DND-41 (cell line): ENCODE measurements at regions not wholly inside any gene's neighbourhood (a gene's known extent, or its start where the extent isn't known, plus 50 kb on each side); places are given as distances from the start of the nearest gene placed in this dataset.

Experiments
- ATAC-seq: fragments of 200-7000 bp; cut with Tn5 transposase; 3 replicates; pipeline ENCODE4 v1.9.1; 2021; ENCODE audit warnings: low read depth; ENCODE audit not compliant: insufficient read depth
- DNase-seq: peaks from one replicate; pipeline ENCODE4 v3.0.0-alpha.2; 2020
- H2AFZ ChIP-seq: 2 replicates; pipeline ENCODE4 v1.6.0; 2012; ENCODE audit warnings: low read depth, low read length
- H3K27ac ChIP-seq: 2 replicates; pipeline ENCODE4 v1.5.1; 2012; ENCODE audit warnings: low read length, inconsistent platforms
- H3K27me3 ChIP-seq: fragments of 200-600 bp; sonication (generic); 2 replicates; pipeline ENCODE4 v1.6.0; 2012; ENCODE audit warnings: low read length, mild to moderate bottlenecking, inconsistent platforms; ENCODE audit not compliant: insufficient read depth, poor library complexity
- H3K36me3 ChIP-seq: 2 replicates; pipeline ENCODE4 v1.5.1; 2012; ENCODE audit warnings: low read length, inconsistent platforms; ENCODE audit not compliant: insufficient read depth
- H3K4me1 ChIP-seq: 2 replicates; pipeline ENCODE4 v1.5.1; 2012; ENCODE audit warnings: mild to moderate bottlenecking, low read length; ENCODE audit not compliant: insufficient read depth
- H3K4me2 ChIP-seq: 2 replicates; pipeline ENCODE4 v1.6.0; 2012; ENCODE audit warnings: mild to moderate bottlenecking, moderate library complexity, low read length, inconsistent platforms; ENCODE audit not compliant: insufficient read depth
- H3K4me3 ChIP-seq, 2 experiments: fragments of 200-600 bp in 1 of 2; shearing (Covaris generic) in 1 of 2; 2 replicates each; pipeline ENCODE4 v1.5.1; 2012 to 2016; ENCODE audit warnings: inconsistent platforms in 2 of 2, low read length in 2 of 2, mild to moderate bottlenecking in 2 of 2, low read depth in 1 of 2, moderate library complexity in 1 of 2
- H3K79me2 ChIP-seq: 2 replicates; pipeline ENCODE4 v1.6.0; 2012; ENCODE audit warnings: low read length, inconsistent platforms; ENCODE audit not compliant: insufficient read depth
- H3K9ac ChIP-seq: 2 replicates; pipeline ENCODE4 v1.6.0; 2012; ENCODE audit warnings: low read depth, mild to moderate bottlenecking, inconsistent platforms, low read length, moderate library complexity
- H3K9me3 ChIP-seq: 2 replicates; pipeline ENCODE4 v1.5.1; 2012; ENCODE audit warnings: low read length, moderate library complexity, mild to moderate bottlenecking, inconsistent platforms; ENCODE audit not compliant: insufficient read depth, severe bottlenecking
- H4K20me1 ChIP-seq: 2 replicates; pipeline ENCODE4 v1.6.0; 2012; ENCODE audit warnings: low read length; ENCODE audit not compliant: insufficient read depth
- CTCF ChIP-seq: IDR thresholded peaks from 2 replicates; pipeline ENCODE4 v1.5.1; 2012; ENCODE audit warnings: borderline replicate concordance, low read length, moderate library complexity, mild to moderate bottlenecking; ENCODE audit not compliant: poor library complexity, severe bottlenecking; ENCODE audit errors: extremely low read depth
- EZH2 ChIP-seq: IDR thresholded peaks from 3 replicates; pipeline ENCODE4 v1.6.1; 2012; ENCODE audit warnings: borderline replicate concordance, low read depth, mild to moderate bottlenecking, moderate library complexity, low read length, inconsistent platforms; ENCODE audit not compliant: severe bottlenecking

GRCh38 chr4:157444014-157444413 is 223.5 kb downstream of the GRIA2 start:
- H3K9me3 ChIP-seq = no peaks in the 10 kb centered on the region
- no peak overlapping the region for H3K4me3 ChIP-seq
- H3K27me3 ChIP-seq = no peaks in the 10 kb centered on the region
- TF ChIP-seq EZH2 (no peak), CTCF (no peak)
- no peaks in the 10 kb centered on the region for H3K79me2 ChIP-seq
- H3K4me2 ChIP-seq = no peak overlapping the region
- no peak overlapping the region for H2AFZ ChIP-seq
- no peaks in the 10 kb centered on the region for H3K4me1 ChIP-seq
- DNase-seq = no peak
- H4K20me1 ChIP-seq = no peaks in the 10 kb centered on the region
- H3K36me3 ChIP-seq = no peaks in the 10 kb centered on the region
- H3K27ac ChIP-seq = no peak overlapping the region
- H3K9ac ChIP-seq = no peak overlapping the region
- no peak for ATAC-seq

DNA sequence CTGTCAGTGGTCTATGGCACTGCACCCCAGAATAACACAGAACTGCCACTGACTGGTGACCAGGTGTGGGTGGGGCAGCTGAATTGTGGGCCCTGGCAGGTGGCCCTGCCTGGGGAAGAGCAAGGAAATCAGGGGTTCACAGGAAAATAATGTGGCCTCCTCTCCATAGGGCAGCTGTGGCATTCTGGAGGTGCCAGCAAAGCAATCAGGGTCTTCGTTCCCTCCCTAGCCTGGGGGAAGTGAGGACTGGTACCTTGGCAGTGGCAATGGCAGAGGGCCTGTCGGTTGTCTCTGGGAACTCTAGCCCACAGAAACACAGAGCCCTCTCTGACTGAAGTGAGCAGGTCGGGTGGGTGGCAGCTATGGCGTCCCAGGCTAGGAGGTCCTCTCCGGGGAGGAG is 223.0 kb downstream of the GRIA2 start:
- Histone ChIP-seq H2AFZ (no peak overlapping the region), H3K79me2 (no peaks in the 10 kb centered on the region), H3K9me3 (no peaks in the 10 kb centered on the region), H4K20me1 (no peaks in the 10 kb centered on the region), H3K4me3 (no peak overlapping the region), H3K27ac (no peak overlapping the region), H3K4me1 (no peaks in the 10 kb centered on the region), H3K9ac (no peak overlapping the region), H3K36me3 (no peaks in the 10 kb centered on the region), H3K27me3 (no peaks in the 10 kb centered on the region), H3K4me2 (no peak overlapping the region)
- ATAC-seq (no peak), DNase-seq (no peak)
- TF ChIP-seq CTCF = no peak
- no peak for TF ChIP-seq EZH2

DNA sequence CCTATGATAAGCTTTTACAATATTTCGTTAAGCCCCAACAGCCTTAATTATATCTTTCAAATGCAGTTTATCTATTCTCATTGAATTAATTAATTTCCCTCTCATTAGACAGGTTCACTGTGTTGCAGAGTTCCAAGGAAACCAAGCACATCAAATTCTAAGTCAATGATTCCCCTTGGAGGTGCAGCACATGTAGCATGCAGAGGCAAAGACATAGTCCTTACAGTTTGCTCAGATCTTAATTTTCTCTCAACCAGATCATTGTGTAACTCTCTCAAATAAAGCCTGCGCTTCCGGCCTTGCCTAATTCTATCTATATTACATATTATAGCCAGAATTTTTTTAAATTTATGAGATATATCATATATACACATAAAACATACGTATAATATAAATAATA is 205.4 kb downstream of the GRIA2 start:
- Histone ChIP-seq H3K9ac (no peak overlapping the region), H3K27me3 (no peaks in the 10 kb centered on the region), H2AFZ (no peak overlapping the region), H4K20me1 (no peaks in the 10 kb centered on the region), H3K4me2 (no peak overlapping the region), H3K4me1 (no peaks in the 10 kb centered on the region), H3K79me2 (no peaks in the 10 kb centered on the region), H3K36me3 (no peaks in the 10 kb centered on the region), H3K4me3 (no peak overlapping the region), H3K27ac (no peak overlapping the region), H3K9me3 (no peaks in the 10 kb centered on the region)
- TF ChIP-seq CTCF = no peak
- no peak for TF ChIP-seq EZH2
- DNase-seq (no peak), ATAC-seq (no peak)

DNA sequence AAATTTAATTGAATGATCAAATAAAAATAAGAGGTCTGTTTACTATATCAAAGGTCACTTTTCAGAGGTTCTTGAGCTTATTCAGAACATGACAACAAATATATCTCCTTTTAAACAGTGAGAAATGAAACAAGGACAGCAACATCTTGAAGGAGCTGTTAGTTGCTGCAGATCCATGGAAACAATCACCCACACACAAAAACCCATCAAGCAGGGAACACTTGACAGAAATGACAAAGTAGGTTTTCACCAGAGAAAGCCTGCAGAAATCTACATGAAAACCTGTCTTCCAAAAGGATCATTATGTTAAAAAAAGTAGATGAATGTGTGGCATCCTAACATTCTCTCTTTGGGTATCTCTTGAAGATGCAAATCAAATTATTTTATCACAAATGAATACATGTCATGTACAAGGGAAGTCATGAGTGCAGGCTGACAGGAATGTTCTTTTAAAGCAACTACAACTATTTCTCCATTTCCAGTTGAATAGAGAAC is 203.0 kb downstream of the GRIA2 start:
- H4K20me1 ChIP-seq = no peaks in the 10 kb centered on the region
- H3K36me3 ChIP-seq = no peaks in the 10 kb centered on the region
- TF ChIP-seq EZH2 (no peak), CTCF (no peak)

More for the DNA sequence above, 203.0 kb downstream of the GRIA2 start:
- Histone ChIP-seq H3K9me3 (no peaks in the 10 kb centered on the region), H3K9ac (no peak overlapping the region), H3K4me3 (no peak overlapping the region), H3K27ac (no peak overlapping the region), H3K27me3 (no peaks in the 10 kb centered on the region), H3K4me1 (no peaks in the 10 kb centered on the region), H2AFZ (no peak overlapping the region), H3K79me2 (no peaks in the 10 kb centered on the region), H3K4me2 (no peak overlapping the region)
- ATAC-seq = no peak
- no peak for DNase-seq
